H9 (cell line): ENCODE measurements at regions not wholly inside any gene's neighbourhood (a gene's known extent, or its start where the extent isn't known, plus 50 kb on each side); places are given as distances from the start of the nearest gene placed in this dataset.

Experiments used
- DNase-seq: peaks from one replicate; pipeline ENCODE4 v3.0.0-alpha.2; 2017
- H2AFZ ChIP-seq: one replicate; pipeline ENCODE4 v1.6.1; 2013; ENCODE audit warnings: mild to moderate bottlenecking, low read length, control low read depth, moderate library complexity
- H2AK5ac ChIP-seq: 2 replicates; pipeline ENCODE4 v1.6.1; 2013; ENCODE audit warnings: low read length, control low read depth, mixed read lengths; ENCODE audit not compliant: insufficient read length
- H2BK120ac ChIP-seq: one replicate; pipeline ENCODE4 v1.6.1; 2013; ENCODE audit warnings: low read depth, mild to moderate bottlenecking, low read length, control low read depth, inconsistent platforms; ENCODE audit not compliant: poor library complexity, severe bottlenecking
- H2BK12ac ChIP-seq: 2 replicates; pipeline ENCODE4 v1.6.1; 2013; ENCODE audit warnings: low read length, control low read depth, mixed read lengths, low read depth; ENCODE audit not compliant: insufficient read length
- H2BK15ac ChIP-seq: 2 replicates; pipeline ENCODE4 v1.6.1; 2013; ENCODE audit warnings: low read depth, low read length, control low read depth
- H2BK20ac ChIP-seq: one replicate; pipeline ENCODE4 v1.6.1; 2013; ENCODE audit warnings: low read depth, mild to moderate bottlenecking, low read length, control low read depth, inconsistent platforms; ENCODE audit not compliant: poor library complexity, severe bottlenecking
- H2BK5ac ChIP-seq: 2 replicates; pipeline ENCODE4 v1.6.1; 2013; ENCODE audit warnings: low read length, control low read depth, mixed read lengths; ENCODE audit not compliant: insufficient read length
- H3K14ac ChIP-seq: 2 replicates; pipeline ENCODE4 v1.6.1; 2013; ENCODE audit warnings: low read length, control low read depth; ENCODE audit not compliant: insufficient read depth
- H3K18ac ChIP-seq: 2 replicates; pipeline ENCODE4 v1.6.1; 2013; ENCODE audit warnings: low read depth, mild to moderate bottlenecking, mixed read lengths, low read length, control low read depth; ENCODE audit not compliant: insufficient read length
- H3K23ac ChIP-seq: 2 replicates; pipeline ENCODE4 v1.6.1; 2013; ENCODE audit warnings: low read length, control low read depth, mixed read lengths, low read depth; ENCODE audit not compliant: insufficient read length
- H3K23me2 ChIP-seq: 2 replicates; pipeline ENCODE4 v1.6.1; 2013; ENCODE audit warnings: low read depth, mild to moderate bottlenecking, mixed read lengths, low read length, control low read depth; ENCODE audit not compliant: insufficient read length, poor library complexity, severe bottlenecking
- H3K27ac ChIP-seq: 2 replicates; pipeline ENCODE4 v1.5.1; 2013; ENCODE audit warnings: low read length, control low read depth, mixed read lengths, low read depth; ENCODE audit not compliant: insufficient read length
- H3K27me3 ChIP-seq: 2 replicates; pipeline ENCODE4 v1.6.1; 2013; ENCODE audit warnings: low read length, control low read depth, inconsistent platforms; ENCODE audit not compliant: insufficient read depth
- H3K4ac ChIP-seq: 2 replicates; pipeline ENCODE4 v1.6.1; 2013; ENCODE audit warnings: low read depth, mild to moderate bottlenecking, control low read depth, inconsistent platforms, low read length, moderate library complexity
- H3K4me1 ChIP-seq: 2 replicates; pipeline ENCODE4 v1.6.1; 2013; ENCODE audit warnings: low read length, control low read depth, inconsistent platforms; ENCODE audit not compliant: insufficient read depth
- H3K4me2 ChIP-seq: 2 replicates; pipeline ENCODE4 v1.6.1; 2013; ENCODE audit warnings: low read length, control low read depth, mixed read lengths; ENCODE audit not compliant: insufficient read length, insufficient read depth
- H3K56ac ChIP-seq: 2 replicates; pipeline ENCODE4 v1.6.1; 2013; ENCODE audit warnings: low read depth, mild to moderate bottlenecking, mixed read lengths, low read length, control low read depth; ENCODE audit not compliant: insufficient read length
- H3K79me1 ChIP-seq: 2 replicates; pipeline ENCODE4 v1.6.1; 2013; ENCODE audit warnings: low read depth, mild to moderate bottlenecking, moderate library complexity, low read length, control low read depth, inconsistent platforms; ENCODE audit not compliant: insufficient read depth, poor library complexity, severe bottlenecking
- H3K79me2 ChIP-seq: 2 replicates; pipeline ENCODE4 v1.6.1; 2013; ENCODE audit warnings: low read length, control low read depth, inconsistent platforms; ENCODE audit not compliant: insufficient read depth
- H3K9ac ChIP-seq: 2 replicates; pipeline ENCODE4 v1.6.1; 2013; ENCODE audit warnings: low read length, control low read depth, mixed read lengths; ENCODE audit not compliant: insufficient read length; ENCODE audit errors: extremely low read depth
- H3K9me3 ChIP-seq: one replicate; pipeline ENCODE4 v1.6.1; 2013; ENCODE audit warnings: low read depth, low read length, inconsistent platforms; ENCODE audit not compliant: control insufficient read depth
- H3T11ph ChIP-seq: one replicate; pipeline ENCODE4 v1.6.1; 2013; ENCODE audit warnings: mild to moderate bottlenecking, low read length, control low read depth, inconsistent platforms
- H4K20me1 ChIP-seq: one replicate; pipeline ENCODE4 v1.6.1; 2013; ENCODE audit not compliant: control insufficient read depth, insufficient read length, insufficient read depth
- H4K5ac ChIP-seq: 2 replicates; pipeline ENCODE4 v1.6.1; 2013; ENCODE audit warnings: low read depth, mild to moderate bottlenecking, mixed read lengths, low read length, control low read depth; ENCODE audit not compliant: insufficient read length
- H4K8ac ChIP-seq: replicated peaks from 2 replicates; pipeline ENCODE4 v1.6.1; 2013; ENCODE audit warnings: low read length, control low read depth, mixed read lengths, low read depth; ENCODE audit not compliant: insufficient read length
- H4K91ac ChIP-seq: 2 replicates; pipeline ENCODE4 v1.6.1; 2013; ENCODE audit warnings: low read depth, mild to moderate bottlenecking, moderate library complexity, mixed read lengths, low read length, control low read depth; ENCODE audit not compliant: insufficient read length
- H3K27ac Mint-ChIP-seq, 3 experiments: 2 replicates in 2 of 3; 3 replicates in 1 of 3; pipeline ENCODE4 v1.8.0; 2020 to 2021; ENCODE audit warnings: mixed read lengths in 3 of 3, mild to moderate bottlenecking in 1 of 3, moderate library complexity in 1 of 3
- H3K27me3 Mint-ChIP-seq: 2 replicates; pipeline ENCODE4 v1.8.0; 2021; ENCODE audit warnings: low read depth, mild to moderate bottlenecking, moderate library complexity, mixed read lengths
- H3K36me3 Mint-ChIP-seq, 3 experiments: 2 replicates in 2 of 3; 3 replicates in 1 of 3; pipeline ENCODE4 v1.8.0; 2020 to 2021; ENCODE audit warnings: low read depth in 3 of 3, mixed read lengths in 3 of 3; ENCODE audit not compliant: insufficient read depth in 1 of 3
- H3K4me1 Mint-ChIP-seq, 2 experiments: 2 replicates each; pipeline ENCODE4 v1.8.0; 2020; ENCODE audit warnings: mixed read lengths in 2 of 2
- H3K4me3 Mint-ChIP-seq, 2 experiments: 2 replicates in 1 of 2; 3 replicates in 1 of 2; pipeline ENCODE4 v1.8.0; 2020 to 2021; ENCODE audit warnings: mild to moderate bottlenecking in 2 of 2, mixed read lengths in 2 of 2, moderate library complexity in 1 of 2
- H3K9me3 Mint-ChIP-seq, 2 experiments: 2 replicates in 1 of 2; 3 replicates in 1 of 2; pipeline ENCODE4 v1.8.0; 2020; ENCODE audit warnings: mild to moderate bottlenecking in 2 of 2, mixed read lengths in 2 of 2, moderate library complexity in 1 of 2
- CTCF ChIP-seq: fragments of 200-600 bp; sonication (generic); conservative IDR thresholded peaks from 3 replicates; pipeline ENCODE4 v1.8.0; 2021; ENCODE audit warnings: antibody characterized with exemption, mild to moderate bottlenecking
- WGBS: extraction: QIAGEN DNeasy Blood & Tissue Kit; methylation state at CpG from one replicate; pipeline ENCODE4 v1.1.7; 2013; ENCODE audit warnings: missing lambda C conversion rate, low lambda C conversion rate, mixed read lengths; ENCODE audit not compliant: insufficient read length; ENCODE audit errors: extremely low coverage; 5-methylcytosine and 5-hydroxymethylcytosine counted together

- Histone ChIP-seq H3K27ac (no peak overlapping the region), H3K9ac (no peak overlapping the region), H2AFZ (no peak overlapping the region), H3K14ac (no peak overlapping the region), H2BK20ac (no peak overlapping the region), H3K79me2 (no peaks in the 10 kb centered on the region), H4K20me1 (no peaks in the 10 kb centered on the region), H4K8ac (no peak overlapping the region), H3K4me2 (no peak overlapping the region), H2BK5ac (no peak overlapping the region), H3K4me1 (no peaks in the 10 kb centered on the region; the same call in 1 of the 2 replicates), H3K23ac (no peak overlapping the region), H3K4ac (no peak overlapping the region), H3K27me3 (no peaks in the 10 kb centered on the region), H2BK15ac (no peak overlapping the region), H2BK12ac (no peak overlapping the region), H3T11ph (no peak overlapping the region), H4K5ac (no peak overlapping the region), H3K9me3 (no peaks in the 10 kb centered on the region), H3K56ac (no peak overlapping the region), H2AK5ac (no peak overlapping the region), H3K23me2 (no peaks in the 10 kb centered on the region), H4K91ac (no peak overlapping the region), H2BK120ac (no peak overlapping the region), H3K18ac (no peak overlapping the region), H3K79me1 (no peaks in the 10 kb centered on the region)
- Mint-ChIP-seq H3K9me3 (peaks cover 3 to 4% of the 10 kb centered on the region in 2 experiments; a peak in 4 of 5 replicates), H3K4me3 (no peak overlapping the region), H3K27me3 (no peaks in the 10 kb centered on the region; the same call in 1 of the 2 replicates), H3K27ac (no peak overlapping the region), H3K36me3 (peaks cover 0 to 7% (median 2%) of the 10 kb centered on the region in 3 experiments; a peak in 3 of 7 replicates), H3K4me1 (peaks cover 9 to 28% of the 10 kb centered on the region in 2 experiments)
- DNase-seq: no peak
- no CpG with 5 or more reads among the region's 7 CpGs for WGBS
- TF ChIP-seq CTCF: no peak
Observed at GRCh38 chr13:40126306-40127085, 471.0 kb downstream of the COG6 start.
